Cardiac muscle cell (in vitro differentiated cells and primary cell): ENCODE measurements at regions not wholly inside any gene's neighbourhood (a gene's known extent, or its start where the extent isn't known, plus 50 kb on each side); places are given as distances from the start of the nearest gene placed in this dataset.

Experiments
- DNase-seq, 2 donors: peaks; one replicate each; pipeline versions ENCODE4 v3.0.0 to v3.0.0-alpha.2; 2010 to 2017; ENCODE audit warnings: low read depth in 1 of 2, low spot score in 1 of 2
- H3K27ac ChIP-seq: fragments of 200-600 bp; sonication (generic); 2 replicates; pipeline ENCODE4 v1.5.1; 2016
- H3K27me3 ChIP-seq: fragments of 200-600 bp; sonication (generic); 2 replicates; pipeline ENCODE4 v1.6.0; 2016; ENCODE audit warnings: control low read depth
- H3K36me3 ChIP-seq: fragments of 200-600 bp; sonication (generic); 2 replicates; pipeline ENCODE4 v1.5.1; 2016; ENCODE audit warnings: control low read depth
- H3K4me1 ChIP-seq: fragments of 200-600 bp; sonication (generic); 2 replicates; pipeline ENCODE4 v1.8.1; 2017; ENCODE audit warnings: low read depth, mild to moderate bottlenecking, mixed run types
- H3K4me3 ChIP-seq: fragments of 200-600 bp; sonication (generic); 2 replicates; pipeline ENCODE4 v1.5.1; 2016; ENCODE audit warnings: mild to moderate bottlenecking
- H3K9me3 ChIP-seq: fragments of 200-600 bp; sonication (generic); 2 replicates; pipeline ENCODE4 v1.5.1; 2017; ENCODE audit warnings: low read depth, mild to moderate bottlenecking, control low read depth
- TF ChIP-seq, protein P1 (sequence below): IDR thresholded peaks from 2 replicates; pipeline ENCODE4 v1.5.1; 2012; ENCODE audit warnings: low read depth, mild to moderate bottlenecking, low read length

DNA sequence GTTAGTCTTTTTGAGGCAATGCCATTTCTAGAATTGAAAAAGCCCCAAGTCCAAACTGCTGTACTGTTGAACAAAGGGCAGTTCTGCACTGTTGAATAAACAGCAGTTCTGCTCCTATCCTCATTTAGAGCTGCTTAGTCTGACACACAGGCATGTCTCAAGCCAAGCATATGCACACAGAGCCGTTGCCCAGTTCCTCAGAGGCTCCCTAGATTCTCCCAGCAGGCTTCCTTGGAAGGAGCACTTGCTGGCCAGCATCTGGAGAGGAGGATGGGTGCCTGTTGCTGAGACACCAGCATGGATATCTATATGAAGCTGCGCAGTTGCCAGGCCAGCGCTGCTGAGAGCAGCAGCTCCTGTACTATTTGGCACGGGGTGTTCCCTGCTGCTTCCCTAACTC lies 138.3 kb upstream of the USP38 start:
- Histone ChIP-seq H3K27me3 (no peaks in the 10 kb centered on the region), H3K9me3 (no peaks in the 10 kb centered on the region), H3K4me3 (no peak overlapping the region), H3K36me3 (no peaks in the 10 kb centered on the region), H3K4me1 (no peaks in the 10 kb centered on the region), H3K27ac (no peak overlapping the region)
- TF ChIP-seq, protein P1, sequence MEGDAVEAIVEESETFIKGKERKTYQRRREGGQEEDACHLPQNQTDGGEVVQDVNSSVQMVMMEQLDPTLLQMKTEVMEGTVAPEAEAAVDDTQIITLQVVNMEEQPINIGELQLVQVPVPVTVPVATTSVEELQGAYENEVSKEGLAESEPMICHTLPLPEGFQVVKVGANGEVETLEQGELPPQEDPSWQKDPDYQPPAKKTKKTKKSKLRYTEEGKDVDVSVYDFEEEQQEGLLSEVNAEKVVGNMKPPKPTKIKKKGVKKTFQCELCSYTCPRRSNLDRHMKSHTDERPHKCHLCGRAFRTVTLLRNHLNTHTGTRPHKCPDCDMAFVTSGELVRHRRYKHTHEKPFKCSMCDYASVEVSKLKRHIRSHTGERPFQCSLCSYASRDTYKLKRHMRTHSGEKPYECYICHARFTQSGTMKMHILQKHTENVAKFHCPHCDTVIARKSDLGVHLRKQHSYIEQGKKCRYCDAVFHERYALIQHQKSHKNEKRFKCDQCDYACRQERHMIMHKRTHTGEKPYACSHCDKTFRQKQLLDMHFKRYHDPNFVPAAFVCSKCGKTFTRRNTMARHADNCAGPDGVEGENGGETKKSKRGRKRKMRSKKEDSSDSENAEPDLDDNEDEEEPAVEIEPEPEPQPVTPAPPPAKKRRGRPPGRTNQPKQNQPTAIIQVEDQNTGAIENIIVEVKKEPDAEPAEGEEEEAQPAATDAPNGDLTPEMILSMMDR = no peak
- no peak for DNase-seq

DNA sequence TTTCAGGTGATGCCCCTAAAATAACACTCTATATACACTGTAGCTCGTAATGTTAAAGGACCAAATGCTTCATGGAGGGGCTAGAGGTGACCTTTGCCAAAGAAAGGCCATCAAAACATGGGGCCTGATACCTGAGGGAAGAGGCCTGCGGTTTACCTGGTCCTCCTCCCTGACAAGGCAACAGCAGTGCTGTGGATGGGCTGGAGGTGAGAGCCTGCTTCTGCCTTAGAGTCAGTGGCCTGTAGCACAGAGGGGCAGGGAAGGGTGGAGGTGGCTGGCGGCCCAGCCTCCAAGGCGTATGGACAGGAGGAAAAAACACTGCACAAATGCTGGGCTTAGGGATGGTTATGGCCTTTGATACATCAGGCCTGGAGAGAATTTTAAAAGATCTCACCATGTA lies 137.8 kb upstream of the USP38 start:
- TF ChIP-seq, protein P1 = no peak
- Histone ChIP-seq H3K27me3 (no peaks in the 10 kb centered on the region), H3K27ac (no peak overlapping the region), H3K4me3 (no peak overlapping the region), H3K9me3 (no peaks in the 10 kb centered on the region), H3K36me3 (no peaks in the 10 kb centered on the region), H3K4me1 (no peaks in the 10 kb centered on the region)
- no peak for DNase-seq

DNA sequence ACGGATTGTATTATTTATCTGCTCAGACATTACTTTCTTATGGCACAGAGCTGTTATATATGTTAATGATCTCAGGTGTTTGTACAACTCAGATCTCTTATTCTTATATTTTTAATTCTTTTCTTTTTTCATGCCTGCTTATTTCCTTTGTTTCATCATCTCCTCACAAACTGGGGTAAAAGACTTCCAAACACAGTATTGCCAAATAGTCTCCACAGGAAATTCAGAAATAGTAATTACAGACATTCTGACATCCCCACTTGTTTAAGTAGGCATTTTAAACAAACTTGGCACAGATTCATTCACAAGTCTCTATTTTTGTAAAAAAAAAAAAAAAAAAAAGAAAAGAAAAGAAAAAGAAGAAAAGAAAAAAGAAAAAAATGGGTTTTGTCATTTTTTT lies 129.7 kb upstream of the USP38 start:
- no peaks in the 10 kb centered on the region for H3K27me3 ChIP-seq
- no peak overlapping the region for H3K27ac ChIP-seq
- H3K36me3 ChIP-seq = no peaks in the 10 kb centered on the region

DNA sequence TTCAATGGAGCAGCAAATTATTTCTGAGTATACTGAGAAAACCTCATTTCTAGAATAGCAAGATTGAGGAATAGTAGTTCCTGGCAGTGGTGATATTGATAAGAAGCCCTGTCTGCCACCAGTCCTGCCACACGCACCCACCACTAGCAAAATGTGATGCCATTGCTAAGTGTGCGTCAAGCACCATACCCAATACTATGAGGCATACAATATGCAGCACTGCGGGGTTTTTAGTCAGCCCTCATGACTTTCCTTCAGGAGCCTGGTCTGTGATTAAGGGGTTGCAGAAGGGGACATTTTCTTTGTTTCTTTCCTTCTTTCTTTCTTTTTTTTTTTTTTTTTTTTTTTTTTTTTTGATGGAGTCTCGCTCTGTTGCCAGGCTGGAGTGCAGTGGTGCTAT lies 128.7 kb upstream of the USP38 start:
- Histone ChIP-seq H3K4me3 (no peak overlapping the region), H3K27me3 (no peaks in the 10 kb centered on the region), H3K9me3 (no peaks in the 10 kb centered on the region), H3K27ac (no peak overlapping the region), H3K4me1 (no peaks in the 10 kb centered on the region), H3K36me3 (no peaks in the 10 kb centered on the region)
- no peak for DNase-seq
- TF ChIP-seq, protein P1 = no peak

More for the DNA sequence above, 129.7 kb upstream of the USP38 start:
- Histone ChIP-seq H3K4me3 (no peak overlapping the region), H3K9me3 (no peaks in the 10 kb centered on the region), H3K4me1 (no peaks in the 10 kb centered on the region)
- peak in 1 of 2 donors; percentile 5 for DNase-seq
- TF ChIP-seq, protein P1 = no peak

DNA sequence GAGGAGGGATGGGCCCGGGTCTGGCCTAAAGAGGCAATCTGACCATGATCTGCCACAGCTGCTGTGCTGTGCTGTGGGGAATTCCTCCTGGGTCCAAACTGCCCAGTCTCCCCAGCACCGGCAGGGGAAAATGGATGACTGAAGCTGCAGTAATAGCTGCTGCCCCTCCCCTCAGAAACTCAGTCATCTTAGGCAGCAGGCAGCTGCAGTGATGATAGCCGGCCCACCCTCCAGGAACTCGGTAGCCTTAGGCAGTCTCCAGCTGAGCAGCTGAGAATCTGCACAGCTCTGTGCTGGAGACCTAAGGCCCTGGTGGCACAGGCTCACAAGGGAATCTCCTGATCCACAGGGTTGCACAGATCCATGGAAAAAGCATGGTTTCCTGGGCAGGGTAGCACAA lies 113.4 kb upstream of the USP38 start:
- Histone ChIP-seq H3K27ac (no peak overlapping the region), H3K27me3 (no peaks in the 10 kb centered on the region), H3K36me3 (no peaks in the 10 kb centered on the region), H3K4me3 (no peak overlapping the region), H3K4me1 (no peaks in the 10 kb centered on the region), H3K9me3 (no peaks in the 10 kb centered on the region)
- no peak for DNase-seq
- TF ChIP-seq, protein P1 = no peak

DNA sequence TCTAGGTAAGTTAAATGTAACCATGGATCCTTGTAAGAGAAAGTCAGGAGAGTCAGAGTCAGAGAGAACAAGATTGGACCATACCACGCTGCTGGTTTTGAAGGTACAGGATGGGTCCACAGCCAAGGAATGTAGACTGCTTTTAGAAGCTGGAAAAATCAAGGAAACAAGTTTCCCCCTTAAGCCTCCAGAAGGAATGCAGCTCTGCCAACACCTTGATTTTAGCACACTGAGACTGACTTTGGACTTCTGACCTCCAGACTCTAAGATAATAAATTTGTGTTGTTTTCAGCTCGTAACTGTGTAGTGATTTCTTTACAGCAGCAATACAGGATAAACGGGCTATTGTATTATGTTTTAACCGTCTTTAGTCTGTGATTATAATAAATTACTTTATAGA lies 108.0 kb upstream of the USP38 start:
- Histone ChIP-seq H3K4me1 (peaks cover 4% of the 10 kb centered on the region), H3K27ac (no peak overlapping the region), H3K36me3 (no peaks in the 10 kb centered on the region), H3K27me3 (no peaks in the 10 kb centered on the region), H3K4me3 (no peak overlapping the region), H3K9me3 (no peaks in the 10 kb centered on the region)
- no peak for DNase-seq
- TF ChIP-seq, protein P1 = no peak
